Thoracic aorta (tissue), 2 donors: ENCODE measurements at regions not wholly inside any gene's neighbourhood (a gene's known extent, or its start where the extent isn't known, plus 50 kb on each side); places are given as distances from the start of the nearest gene placed in this dataset.

Experiments used
- ATAC-seq: fragments of 150-250 bp; one replicate; pipeline ENCODE4 v1.8.0; 2017; ENCODE audit warnings: low read depth; ENCODE audit not compliant: insufficient number of reproducible peaks, low FRiP score
- DNase-seq: peaks from one replicate; pipeline ENCODE4 v3.0.0-alpha.2; 2020; ENCODE audit warnings: low spot score
- H3K27ac ChIP-seq, 2 donors: fragments of 200-600 bp; sonication (generic); 1 replicate in 1 of 2; 2 replicates in 1 of 2; pipeline ENCODE4 v1.5.1; 2016; ENCODE audit warnings: mild to moderate bottlenecking in 2 of 2, moderate library complexity in 2 of 2
- H3K27me3 ChIP-seq: fragments of 200-600 bp; sonication (generic); replicated peaks from 2 replicates; pipeline ENCODE4 v1.6.0; 2016; ENCODE audit warnings: mild to moderate bottlenecking; ENCODE audit not compliant: insufficient read depth
- H3K36me3 ChIP-seq: fragments of 200-600 bp; sonication (generic); one replicate; pipeline ENCODE4 v1.5.1; 2016
- H3K4me1 ChIP-seq, 2 donors: fragments of 200-600 bp; sonication (generic); 1 replicate in 1 of 2; 2 replicates in 1 of 2; pipeline versions ENCODE4 v1.5.1 to v1.6.0; 2016; ENCODE audit warnings: low read depth in 2 of 2, mild to moderate bottlenecking in 1 of 2; ENCODE audit not compliant: control insufficient read depth in 1 of 2
- H3K4me3 ChIP-seq: fragments of 200-600 bp; sonication (generic); 2 replicates; pipeline ENCODE4 v1.5.1; 2016; ENCODE audit warnings: mild to moderate bottlenecking
- H3K9me3 ChIP-seq: fragments of 200-600 bp; sonication (generic); 2 replicates; pipeline ENCODE4 v1.5.1; 2016
- CTCF ChIP-seq: fragments of 200-600 bp; sonication (generic); IDR thresholded peaks from one replicate; pipeline ENCODE4 v1.5.1; 2019; ENCODE audit warnings: antibody characterized with exemption

DNA sequence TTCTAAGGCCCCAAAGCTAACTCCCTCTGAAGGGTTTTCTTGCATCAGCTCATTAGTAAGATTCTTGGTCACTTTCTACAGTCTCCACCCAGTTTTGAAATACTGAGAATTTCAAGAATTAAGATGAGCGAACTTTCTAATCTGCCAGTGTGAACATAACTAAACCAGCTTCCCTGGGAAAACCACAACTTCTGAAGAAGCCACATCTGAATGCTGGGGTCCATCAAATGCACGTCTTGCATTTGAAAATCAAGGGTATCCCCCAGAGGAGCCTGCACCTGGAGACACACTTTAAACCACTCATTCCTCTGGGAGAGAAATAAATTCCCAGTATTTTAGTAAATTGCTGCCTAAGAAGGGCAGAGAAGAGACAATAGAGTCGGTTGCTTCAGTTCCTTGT, 292.1 kb upstream of the CDH4 start:
- no peaks in the 10 kb centered on the region for H3K36me3 ChIP-seq
- no peak for ATAC-seq
- H3K4me3 ChIP-seq = no peak overlapping the region
- H3K27me3 ChIP-seq = no peaks in the 10 kb centered on the region
- H3K4me1 ChIP-seq = no peaks in the 10 kb centered on the region
- no peak overlapping the region for H3K27ac ChIP-seq
- no peak for DNase-seq
- TF ChIP-seq CTCF = no peak
- no peaks in the 10 kb centered on the region for H3K9me3 ChIP-seq

GRCh38 chr20:60960500-60960899, 291.6 kb upstream of the CDH4 start:
- Histone ChIP-seq H3K27ac (no peak overlapping the region), H3K36me3 (no peaks in the 10 kb centered on the region), H3K4me1 (no peaks in the 10 kb centered on the region), H3K27me3 (no peaks in the 10 kb centered on the region), H3K9me3 (no peaks in the 10 kb centered on the region), H3K4me3 (no peak overlapping the region)
- ATAC-seq (no peak), DNase-seq (no peak)
- no peak for TF ChIP-seq CTCF

DNA sequence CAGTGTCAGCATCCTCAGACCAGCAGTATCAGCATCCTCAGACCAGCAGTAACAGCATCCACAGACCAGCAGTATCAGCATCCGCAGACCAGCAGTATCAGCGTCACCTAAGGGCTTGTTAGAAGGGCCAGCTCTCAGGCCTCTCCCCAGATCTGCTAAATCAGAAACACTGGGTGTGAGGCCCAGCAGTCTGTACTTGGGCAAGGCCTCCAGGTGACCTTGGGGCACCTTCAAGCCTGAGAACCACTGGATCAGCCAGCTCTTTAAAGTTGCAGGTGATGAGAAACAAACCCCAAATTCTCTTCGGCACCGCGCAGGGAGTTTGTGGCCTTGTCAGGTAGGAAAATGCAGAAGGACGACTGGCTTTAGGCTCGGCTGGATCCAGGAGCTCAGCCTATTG, 290.5 kb upstream of the CDH4 start:
- no peak for ATAC-seq
- TF ChIP-seq CTCF = no peak
- H3K9me3 ChIP-seq = no peaks in the 10 kb centered on the region
- H3K4me1 ChIP-seq = no peaks in the 10 kb centered on the region
- H3K36me3 ChIP-seq = no peaks in the 10 kb centered on the region
- H3K4me3 ChIP-seq = no peak overlapping the region
- DNase-seq = no peak
- H3K27me3 ChIP-seq = no peaks in the 10 kb centered on the region
- no peak overlapping the region for H3K27ac ChIP-seq

DNA sequence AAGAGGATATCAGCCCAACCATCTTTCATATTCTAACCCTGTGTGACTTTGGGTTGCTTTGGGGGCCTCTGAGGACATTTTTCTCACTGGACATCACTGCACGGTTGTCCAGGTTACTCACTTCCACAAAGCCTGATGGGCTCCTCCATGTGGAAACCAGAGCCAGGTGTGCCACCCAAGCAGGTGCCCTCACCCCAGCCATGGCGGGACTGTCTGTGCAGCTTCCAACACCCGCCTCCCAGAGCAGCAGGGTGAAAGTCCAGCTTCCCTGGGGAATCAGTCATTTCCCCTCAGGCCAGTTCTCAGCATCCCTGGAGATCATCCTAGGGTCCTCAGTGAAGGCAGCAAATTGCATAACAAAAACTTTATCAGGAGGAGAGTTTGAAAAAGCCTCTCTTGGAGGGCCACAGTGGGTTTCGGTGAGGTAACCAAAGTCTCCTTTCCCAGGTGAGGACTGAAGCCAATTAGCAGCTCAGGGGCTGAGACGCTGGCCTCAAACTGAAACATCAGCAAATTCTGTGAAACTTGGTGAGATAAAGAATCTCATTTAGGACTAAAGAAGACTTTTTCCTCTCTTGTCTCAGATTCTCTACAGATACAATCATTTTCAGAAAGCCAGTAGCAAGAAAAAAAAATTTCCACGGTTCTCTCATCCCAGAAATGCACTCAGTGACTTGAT, 289.6 kb upstream of the CDH4 start:
- Histone ChIP-seq H3K9me3 (no peaks in the 10 kb centered on the region), H3K36me3 (no peaks in the 10 kb centered on the region), H3K27ac (no peak overlapping the region), H3K4me1 (no peaks in the 10 kb centered on the region), H3K27me3 (no peaks in the 10 kb centered on the region), H3K4me3 (no peak overlapping the region)
- no peak for DNase-seq
- TF ChIP-seq CTCF = no peak
- no peak for ATAC-seq

GRCh38 chr20:60963146-60963545, 288.9 kb upstream of the CDH4 start:
- H3K4me3 ChIP-seq = no peak overlapping the region
- no peaks in the 10 kb centered on the region for H3K27me3 ChIP-seq
- H3K4me1 ChIP-seq = no peaks in the 10 kb centered on the region
- no peaks in the 10 kb centered on the region for H3K36me3 ChIP-seq
- no peaks in the 10 kb centered on the region for H3K9me3 ChIP-seq
- ATAC-seq = no peak
- no peak for DNase-seq
- no peak for TF ChIP-seq CTCF
- H3K27ac ChIP-seq = no peak overlapping the region
